Stimulated activated CD8-positive, alpha-beta memory T cell treated with anti-CD3 and anti-CD28 coated beads, Interleukin-4, amount 100 ng/mL, for 4 hours (primary cell): ENCODE measurements at regions not wholly inside any gene's neighbourhood (a gene's known extent, or its start where the extent isn't known, plus 50 kb on each side); places are given as distances from the start of the nearest gene placed in this dataset.

Source experiments
- DNase-seq, 2 donors: peaks; one replicate each; pipeline ENCODE4 v3.0.0-alpha.2; 2020; ENCODE audit warnings: low read depth in 2 of 2, low spot score in 1 of 2

DNA sequence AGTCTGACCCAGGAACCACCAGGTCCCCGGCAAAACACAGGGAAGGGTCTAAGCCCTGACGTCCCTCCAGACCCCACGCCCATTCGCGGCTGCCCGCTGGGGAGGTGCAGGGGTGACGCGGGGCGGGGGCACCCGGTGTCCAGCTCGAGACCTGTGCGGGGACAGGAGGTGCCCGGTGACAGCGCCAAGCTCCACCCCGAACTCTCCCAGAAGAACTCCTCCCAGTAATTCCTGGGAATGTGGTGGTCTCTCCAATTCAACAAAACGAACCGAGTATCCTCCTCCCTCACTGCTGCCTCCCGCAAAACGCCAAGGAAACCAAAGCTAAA, 164.1 kb upstream of the PDE10A start:
- DNase-seq = no peak

GRCh38 chr6:165826487-165827189, 163.6 kb upstream of the PDE10A start:
- no peak for DNase-seq

GRCh38 chr6:165825256-165825815, 162.3 kb upstream of the PDE10A start:
- no peak for DNase-seq

DNA sequence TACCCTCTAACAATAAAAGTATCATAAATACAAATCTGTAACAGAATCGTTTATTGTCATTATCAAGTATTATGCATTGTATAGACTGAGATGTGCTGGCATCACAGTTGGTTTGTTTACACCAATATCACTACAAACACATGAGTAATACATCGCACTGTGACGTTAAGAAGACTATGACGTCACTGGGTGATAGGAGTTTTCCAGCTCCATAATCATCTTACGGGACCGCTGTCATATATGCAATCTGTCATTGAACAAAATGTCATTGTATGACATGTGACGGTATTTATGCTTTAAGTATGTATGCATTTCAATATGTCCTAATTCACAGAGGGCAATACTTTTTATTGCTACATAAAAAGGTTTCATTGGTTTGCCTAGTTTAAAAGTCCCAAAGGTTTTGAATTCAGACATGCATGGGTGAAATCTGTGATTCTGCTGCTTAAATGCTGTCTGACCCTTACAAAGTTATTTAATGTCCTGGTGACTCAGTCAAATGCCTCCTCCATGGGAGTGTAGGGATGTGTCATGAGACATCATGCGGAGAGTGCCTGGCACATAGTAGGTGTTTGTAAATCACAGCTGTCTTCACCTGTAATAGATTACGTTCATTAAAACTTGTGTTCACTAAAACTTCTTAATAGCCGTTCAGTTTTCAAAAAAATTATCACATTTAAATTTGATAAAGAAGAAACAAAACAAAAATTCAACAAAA, 160.7 kb upstream of the PDE10A start:
- no peak for DNase-seq

DNA sequence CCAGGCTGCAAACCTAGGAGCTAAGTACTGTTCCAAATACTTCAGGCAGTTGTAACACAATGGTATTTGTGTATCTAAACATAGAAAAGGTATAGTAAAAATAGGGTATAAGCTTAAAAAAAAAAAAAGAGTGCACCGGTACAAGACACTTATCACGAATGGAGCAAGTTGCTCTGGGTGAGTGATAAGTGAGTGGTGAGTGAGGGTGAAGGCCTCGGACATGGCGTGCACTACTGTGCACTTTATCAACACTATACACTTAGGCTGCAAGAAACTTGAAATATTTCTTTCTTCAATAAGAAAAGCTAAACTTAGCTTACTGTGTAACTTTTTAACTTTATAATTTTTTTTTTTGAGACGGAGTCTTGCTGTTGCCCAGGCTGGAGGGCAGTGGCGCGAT, 159.5 kb upstream of the PDE10A start:
- no peak for DNase-seq

DNA sequence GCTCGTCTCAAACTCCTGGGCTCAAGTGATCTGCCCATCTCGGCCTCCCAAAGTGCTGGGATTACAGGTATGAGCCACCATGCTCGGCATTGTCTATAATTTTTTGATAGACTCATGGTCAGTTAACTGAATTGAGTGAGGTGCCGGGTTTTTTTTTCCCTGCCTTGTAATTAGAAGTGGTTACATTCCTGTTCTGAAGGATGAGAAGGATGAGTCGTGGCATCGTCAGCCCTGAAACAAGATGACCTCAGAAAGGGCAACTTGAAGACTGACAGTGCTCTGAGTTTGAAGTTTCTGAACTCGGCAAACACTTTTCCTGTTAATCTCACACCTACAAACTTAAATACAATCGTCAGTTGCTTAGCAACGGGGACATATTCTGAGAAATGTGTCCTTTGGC, 158.7 kb upstream of the PDE10A start:
- DNase-seq = no peak

GRCh38 chr6:165820934-165821333, 157.9 kb upstream of the PDE10A start:
- no peak for DNase-seq

- DNase-seq = no peak
These were observed 157.4 kb upstream of the PDE10A start for GRCh38 chr6:165820407-165820806.

GRCh38 chr6:165819394-165819793, 156.4 kb upstream of the PDE10A start:
- no peak for DNase-seq

GRCh38 chr6:165818200-165818599, 155.2 kb upstream of the PDE10A start:
- no peak for DNase-seq

DNA sequence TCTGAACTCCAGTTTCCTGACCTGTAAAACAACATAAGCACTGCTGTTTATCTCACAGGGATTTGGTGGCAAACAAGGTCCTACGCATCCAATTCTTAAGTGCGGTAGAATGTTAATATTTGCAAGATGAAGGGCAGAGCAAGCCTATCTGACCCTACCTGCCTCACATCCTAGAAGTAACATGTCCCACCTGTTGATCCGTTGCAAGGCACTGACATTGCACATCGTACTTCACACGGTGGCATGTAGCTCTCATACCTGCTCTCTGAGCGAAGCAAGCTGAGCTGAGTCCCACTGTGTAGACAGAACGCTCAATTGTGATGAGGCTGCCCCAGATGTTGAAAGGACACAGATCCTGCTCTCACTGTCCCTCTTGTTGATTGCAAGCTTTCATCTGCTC, 154.7 kb upstream of the PDE10A start:
- DNase-seq = no peak

DNA sequence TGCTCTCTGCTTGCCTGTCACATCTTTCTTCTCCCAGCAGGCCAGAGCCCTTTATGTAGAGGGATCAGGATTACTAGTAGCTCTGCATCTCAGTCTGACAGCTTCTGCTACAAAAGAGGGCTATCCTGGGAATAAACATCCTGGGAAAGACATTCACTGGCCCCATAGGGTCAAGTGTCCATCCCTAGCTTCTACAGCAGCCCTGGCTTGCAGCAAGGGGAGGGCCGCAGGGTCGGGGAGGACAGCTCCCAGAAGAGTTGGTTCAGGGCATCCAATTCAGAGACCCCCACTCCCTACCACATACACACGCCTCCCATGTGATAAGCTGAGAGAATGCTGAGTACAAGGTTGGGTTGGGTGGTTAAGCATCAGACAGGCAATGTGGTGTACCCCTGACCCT, 154.1 kb upstream of the PDE10A start:
- DNase-seq = no peak

DNA sequence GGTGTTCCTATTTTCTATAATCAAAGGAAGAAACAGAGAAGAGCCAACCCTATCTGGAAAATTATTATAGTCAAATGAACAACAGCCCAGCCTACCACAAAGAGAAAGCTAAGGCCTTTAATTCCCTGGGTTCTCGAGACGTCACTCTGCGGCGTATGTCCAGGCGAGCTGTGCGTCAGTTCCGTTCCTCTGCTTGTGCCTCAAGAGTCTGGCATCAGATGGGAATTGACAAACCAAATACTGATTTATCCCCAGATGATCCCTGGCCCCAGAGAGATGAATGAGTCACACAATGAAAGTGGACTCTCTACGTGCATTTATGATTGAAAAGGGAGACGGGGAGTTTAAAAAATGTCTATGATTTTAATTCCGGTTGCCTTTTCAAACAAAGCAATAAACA, 151.6 kb upstream of the PDE10A start:
- DNase-seq = no peak

- DNase-seq = no peak
These were observed 148.5 kb upstream of the PDE10A start for GRCh38 chr6:165811512-165811911.

DNA sequence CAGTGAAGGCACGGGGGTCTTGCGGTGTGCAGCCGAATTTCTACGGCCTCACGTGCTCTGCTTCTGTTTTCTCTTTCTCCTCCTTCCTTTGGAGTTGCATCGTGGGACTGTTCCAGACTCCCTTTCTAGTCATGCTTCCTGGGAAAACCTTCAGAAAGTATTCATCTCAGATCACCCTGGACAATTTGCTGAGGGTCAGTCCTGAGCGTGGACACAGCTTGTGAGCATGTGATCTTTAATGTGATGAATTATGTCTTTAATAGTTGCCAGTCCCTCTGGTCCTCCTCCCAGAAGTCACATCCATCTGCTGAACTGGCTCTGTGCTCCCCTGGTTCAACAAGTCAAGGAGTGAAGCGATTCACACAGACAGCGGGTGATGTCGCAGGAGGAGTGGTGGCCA, 145.0 kb upstream of the PDE10A start:
- DNase-seq = no peak

- DNase-seq = no peak
These were observed 144.4 kb upstream of the PDE10A start for GRCh38 chr6:165807249-165807960.

GRCh38 chr6:165806126-165806810, 143.2 kb upstream of the PDE10A start:
- no peak for DNase-seq

- DNase-seq = no peak
These were observed 142.6 kb upstream of the PDE10A start for GRCh38 chr6:165805636-165806035.

DNA sequence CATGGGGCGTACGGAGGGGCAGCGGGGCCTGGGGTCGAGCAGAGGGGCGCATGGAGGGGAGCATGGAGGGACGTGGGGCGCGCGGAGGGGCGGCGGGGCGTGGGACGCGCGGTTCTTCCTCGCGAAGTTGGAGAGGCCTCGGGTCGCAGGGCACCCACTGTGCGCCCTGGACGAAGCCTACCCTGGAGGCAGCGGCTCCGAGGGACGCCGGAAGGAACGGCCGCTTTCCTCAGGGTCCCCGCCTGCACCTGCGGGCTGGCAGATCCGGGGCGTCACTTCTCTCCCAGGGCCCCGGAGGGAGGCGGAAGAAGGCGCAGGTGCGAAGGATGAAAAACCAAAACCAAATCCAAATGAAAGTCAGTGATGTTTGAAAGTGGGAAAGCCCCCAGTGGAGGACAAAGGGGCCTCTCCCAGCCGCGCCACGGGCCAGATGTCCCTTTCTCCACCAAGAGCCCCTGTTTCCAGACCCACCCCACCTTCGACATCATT, 142.1 kb upstream of the PDE10A start:
- no peak for DNase-seq

DNA sequence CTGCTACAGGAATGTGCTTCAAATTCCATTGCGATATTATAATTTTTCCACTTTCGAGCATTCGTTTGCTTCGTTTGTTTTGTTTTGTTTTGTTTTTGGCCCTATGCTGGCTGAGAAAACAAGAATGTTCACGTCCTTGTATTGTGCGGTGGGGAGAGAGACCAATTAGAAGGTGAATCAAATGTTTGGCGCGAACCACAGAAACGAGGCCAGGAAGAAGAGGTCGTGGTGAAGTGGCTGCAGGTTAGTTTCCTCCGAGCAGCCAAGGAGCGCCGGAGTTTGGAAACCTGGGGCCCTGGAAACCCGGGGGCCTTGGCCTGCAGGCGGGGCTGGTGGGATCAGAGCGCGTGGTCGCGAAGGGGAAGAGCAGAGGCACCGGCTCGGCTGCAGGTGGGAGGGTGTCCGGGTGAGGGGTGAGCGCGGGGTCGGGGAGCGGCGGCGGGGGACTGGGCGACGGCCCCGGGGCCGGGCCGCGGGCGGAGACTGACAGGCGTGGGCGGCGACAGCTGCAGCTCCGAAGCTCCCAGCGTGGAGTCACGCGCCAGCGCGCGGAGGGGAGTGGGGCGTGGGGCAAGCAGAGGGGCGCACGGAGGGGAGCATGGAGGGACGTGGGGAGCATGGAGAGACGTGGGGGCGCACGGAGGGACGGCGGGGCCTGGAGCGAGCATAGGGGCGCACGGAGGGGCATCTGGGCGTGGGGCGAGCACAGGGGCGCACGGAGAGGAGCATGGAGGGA, 141.5 kb upstream of the PDE10A start:
- no peak for DNase-seq

DNA sequence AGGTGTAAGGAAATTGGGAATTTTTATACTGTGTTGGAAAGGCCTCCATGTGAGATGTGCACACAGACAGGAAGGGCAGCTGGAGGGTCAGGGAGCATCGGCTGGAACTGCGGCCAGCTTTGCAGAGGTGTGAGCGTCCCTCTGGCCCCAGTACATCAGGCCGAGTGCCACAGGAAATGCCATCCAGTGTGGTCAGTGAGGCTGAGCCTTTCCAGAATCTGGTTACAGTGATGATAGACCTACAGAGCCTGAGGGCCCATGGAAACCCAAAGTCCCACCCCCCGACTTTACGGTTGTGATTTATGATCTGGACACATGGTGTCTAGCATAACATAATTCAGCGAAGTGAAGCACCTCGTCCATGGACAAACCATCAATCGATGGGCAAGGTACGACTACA, 137.3 kb upstream of the PDE10A start:
- no peak for DNase-seq
